Kidney (tissue), 13 donors: ENCODE measurements at regions not wholly inside any gene's neighbourhood (a gene's known extent, or its start where the extent isn't known, plus 50 kb on each side); places are given as distances from the start of the nearest gene placed in this dataset.

Experiments used
- DNase-seq, 5 donors: peaks; one replicate each; pipeline ENCODE4 v3.0.0-alpha.2; 2013 to 2020
- FAIRE-seq: peaks from 2 replicates; lab custom pipeline; 2012; peaks lifted over from hg19 to GRCh38; lab: Jason Lieb, UNC
- H3K27ac ChIP-seq, 2 donors: one replicate each; pipeline ENCODE4 v1.7.0; 2013; ENCODE audit warnings: low read depth in 2 of 2, low read length in 2 of 2, inconsistent platforms in 1 of 2
- H3K27me3 ChIP-seq: one replicate; pipeline ENCODE4 v1.7.1; 2013; ENCODE audit warnings: low read length, inconsistent platforms; ENCODE audit not compliant: control insufficient read depth, insufficient read depth
- H3K36me3 ChIP-seq, 3 donors: one replicate each; pipeline versions ENCODE4 v1.7.0 to v1.7.1; 2013; ENCODE audit warnings: low read length in 3 of 3, control low read depth in 1 of 3, inconsistent platforms in 1 of 3; ENCODE audit not compliant: insufficient read depth in 3 of 3, control insufficient read depth in 2 of 3
- H3K4me1 ChIP-seq, 3 donors: one replicate each; pipeline versions ENCODE4 v1.7.0 to v1.7.1; 2013; ENCODE audit warnings: low read length in 3 of 3, inconsistent platforms in 1 of 3, low read depth in 1 of 3; ENCODE audit not compliant: control insufficient read depth in 2 of 3, insufficient read depth in 2 of 3
- H3K4me3 ChIP-seq, 3 donors: one replicate each; pipeline versions ENCODE4 v1.7.0 to v1.8.1; 2013; ENCODE audit warnings: low read length in 3 of 3, control low read depth in 1 of 3, inconsistent platforms in 1 of 3
- H3K9ac ChIP-seq, 3 donors: one replicate each; pipeline versions ENCODE4 v1.7.0 to v1.7.1; 2013; ENCODE audit warnings: low read length in 3 of 3, control low read depth in 1 of 3, inconsistent platforms in 1 of 3
- H3K9me3 ChIP-seq, 3 donors: one replicate each; pipeline versions ENCODE4 v1.7.0 to v1.7.1; 2013; ENCODE audit warnings: low read length in 3 of 3, control low read depth in 1 of 3, inconsistent platforms in 1 of 3; ENCODE audit not compliant: control insufficient read depth in 2 of 3, insufficient read depth in 1 of 3
- CTCF ChIP-seq: IDR thresholded peaks from 3 replicates; pipeline ENCODE4 v1.5.1; 2012; ENCODE audit warnings: mild to moderate bottlenecking, moderate library complexity, borderline replicate concordance; ENCODE audit not compliant: insufficient read depth; ENCODE audit errors: extremely low read depth
- intact Hi-C: fragments of 100-400 bp; cut with DNase I; formaldehyde crosslinking; loops from one replicate; pipeline ENCODE4 v1.11.1; 2022
- donor health status: control.
- donor health status: control.
- donor health status: control.
- donor health status: control.
- donor health status: control.
- donor health status: DM: yes; HTN: yes; CAD: no.
- donor health status: Normal renal cell carcinoma (clear cell type).

GRCh38 chr4:152154433-152154832 lies 381.5 kb downstream of the FBXW7 start:
- Histone ChIP-seq H3K27me3 (no peaks in the 10 kb centered on the region), H3K9me3 (no peaks in the 10 kb centered on the region), H3K4me1 (no peaks in the 10 kb centered on the region), H3K4me3 (no peak overlapping the region), H3K9ac (no peak overlapping the region), H3K36me3 (no peaks in the 10 kb centered on the region), H3K27ac (no peak overlapping the region)
- intact Hi-C loops = no loop called here
- DNase-seq (no peak), FAIRE-seq (no peak)
- no peak for TF ChIP-seq CTCF

- H3K36me3 ChIP-seq = no peaks in the 10 kb centered on the region
- intact Hi-C loops = no loop called here
- no peak overlapping the region for H3K9ac ChIP-seq
- H3K4me1 ChIP-seq = no peaks in the 10 kb centered on the region
- no peak for DNase-seq
- no peaks in the 10 kb centered on the region for H3K27me3 ChIP-seq
- FAIRE-seq = no peak
- H3K27ac ChIP-seq = no peak overlapping the region
- H3K9me3 ChIP-seq = no peaks in the 10 kb centered on the region
- TF ChIP-seq CTCF = no peak
- no peak overlapping the region for H3K4me3 ChIP-seq
Measured at GRCh38 chr4:152153476-152154270, 382.2 kb downstream of the FBXW7 start.

GRCh38 chr4:152150214-152150613 lies 385.7 kb downstream of the FBXW7 start:
- no peak for TF ChIP-seq CTCF
- Histone ChIP-seq H3K9me3 (peaks cover 0 to 6% (median 0%) of the 10 kb centered on the region in 3 donors), H3K36me3 (no peaks in the 10 kb centered on the region), H3K27me3 (no peaks in the 10 kb centered on the region), H3K4me3 (no peak overlapping the region), H3K27ac (no peak overlapping the region), H3K4me1 (no peaks in the 10 kb centered on the region), H3K9ac (no peak overlapping the region)
- FAIRE-seq (no peak), DNase-seq (no peak)
- intact Hi-C loops = no loop called here
